LoVo (cell line): ENCODE measurements at regions not wholly inside any gene's neighbourhood (a gene's known extent, or its start where the extent isn't known, plus 50 kb on each side); places are given as distances from the start of the nearest gene placed in this dataset.

Experiments used
- DNase-seq: peaks from one replicate; pipeline ENCODE4 v3.0.0-alpha.2; 2016; ENCODE audit warnings: low spot score

GRCh38 chr6:94372229-94372628 lies 952.9 kb upstream of the EPHA7 start:
- DNase-seq: no peak

- DNase-seq: no peak
These were observed 948.0 kb upstream of the EPHA7 start for GRCh38 chr6:94367316-94367715.

- no peak for DNase-seq
These were observed 942.9 kb upstream of the EPHA7 start for GRCh38 chr6:94362061-94362864.

- no peak for DNase-seq
These were observed 942.1 kb upstream of the EPHA7 start for GRCh38 chr6:94361304-94362060.

GRCh38 chr6:94357381-94357980 lies 938.1 kb upstream of the EPHA7 start:
- no peak for DNase-seq

GRCh38 chr6:94350833-94351232 lies 931.5 kb upstream of the EPHA7 start:
- DNase-seq: no peak

- no peak for DNase-seq
These were observed 929.9 kb upstream of the EPHA7 start for GRCh38 chr6:94349227-94349626.

- no peak for DNase-seq
These were observed 925.5 kb upstream of the EPHA7 start for GRCh38 chr6:94344866-94345265.

- DNase-seq: no peak
These were observed 921.8 kb upstream of the EPHA7 start for GRCh38 chr6:94341173-94341572.

- DNase-seq: no peak
These were observed 904.5 kb upstream of the EPHA7 start for GRCh38 chr6:94323853-94324252.

- DNase-seq: no peak
These were observed 881.2 kb upstream of the EPHA7 start for GRCh38 chr6:94300424-94301144.

GRCh38 chr6:94289131-94289530 lies 869.8 kb upstream of the EPHA7 start:
- no peak for DNase-seq

- no peak for DNase-seq
These were observed 858.8 kb upstream of the EPHA7 start for GRCh38 chr6:94278146-94278545.

- no peak for DNase-seq
These were observed 853.0 kb upstream of the EPHA7 start for GRCh38 chr6:94272327-94272726.

GRCh38 chr6:94270091-94270948 lies 851.0 kb upstream of the EPHA7 start:
- no peak for DNase-seq

GRCh38 chr6:94269256-94269655 lies 849.9 kb upstream of the EPHA7 start:
- DNase-seq: no peak

- no peak for DNase-seq
These were observed 841.4 kb upstream of the EPHA7 start for GRCh38 chr6:94260765-94261164.

GRCh38 chr6:94254689-94255088 lies 835.3 kb upstream of the EPHA7 start:
- no peak for DNase-seq

GRCh38 chr6:94251878-94252277 lies 832.5 kb upstream of the EPHA7 start:
- DNase-seq: no peak

- DNase-seq: no peak
These were observed 826.0 kb upstream of the EPHA7 start for GRCh38 chr6:94245395-94245794.

- no peak for DNase-seq
These were observed 819.5 kb upstream of the EPHA7 start for GRCh38 chr6:94238868-94239267.
